ENCODE measurements at regions not wholly inside any gene's neighbourhood (a gene's known extent, or its start where the extent isn't known, plus 50 kb on each side); places are given as distances from the start of the nearest gene placed in this dataset.

DNA sequence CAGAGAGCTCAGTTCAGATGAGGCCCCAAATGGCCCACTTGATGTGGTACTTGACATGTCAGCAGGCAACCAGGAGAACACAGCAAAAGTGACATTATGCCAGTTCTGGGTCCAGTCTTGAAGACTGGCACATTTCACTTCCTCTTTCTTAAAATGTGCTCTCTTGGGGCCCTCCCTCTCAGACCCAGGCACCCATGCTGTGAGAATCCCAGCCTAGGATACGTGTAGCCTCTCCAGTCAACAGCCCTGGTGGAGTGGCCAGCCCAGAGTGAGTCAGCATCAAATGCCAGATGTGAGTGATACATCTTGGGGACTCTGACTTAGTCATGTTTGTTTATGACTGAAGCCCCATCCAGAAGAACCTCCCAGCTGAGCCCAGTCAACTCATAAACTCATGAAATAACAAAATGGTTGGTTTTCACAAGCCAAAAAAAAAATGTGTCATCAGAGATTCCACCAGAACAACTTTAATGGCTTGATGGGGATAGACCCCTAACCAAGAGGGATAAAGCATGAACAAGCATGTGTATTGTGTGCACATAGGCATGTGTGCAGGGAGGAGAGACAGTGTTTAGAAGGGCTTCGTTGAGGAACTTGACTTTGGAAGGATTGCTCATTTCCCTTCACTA, 82.5 kb upstream of the TNRC6C start:
- H3K4me1 Mint-ChIP-seq (ENCODE audit: unreplicated experiment), result no peaks in the 10 kb centered on the region
- no peak for DNase-seq (ENCODE audit: low spot score)
- no peak overlapping the region for H3K27ac Mint-ChIP-seq (ENCODE audit: unreplicated experiment)
- peaks cover 8% of the 10 kb centered on the region for H3K36me3 Mint-ChIP-seq (ENCODE audit: low read depth, unreplicated experiment)
- TF ChIP-seq, protein P1, sequence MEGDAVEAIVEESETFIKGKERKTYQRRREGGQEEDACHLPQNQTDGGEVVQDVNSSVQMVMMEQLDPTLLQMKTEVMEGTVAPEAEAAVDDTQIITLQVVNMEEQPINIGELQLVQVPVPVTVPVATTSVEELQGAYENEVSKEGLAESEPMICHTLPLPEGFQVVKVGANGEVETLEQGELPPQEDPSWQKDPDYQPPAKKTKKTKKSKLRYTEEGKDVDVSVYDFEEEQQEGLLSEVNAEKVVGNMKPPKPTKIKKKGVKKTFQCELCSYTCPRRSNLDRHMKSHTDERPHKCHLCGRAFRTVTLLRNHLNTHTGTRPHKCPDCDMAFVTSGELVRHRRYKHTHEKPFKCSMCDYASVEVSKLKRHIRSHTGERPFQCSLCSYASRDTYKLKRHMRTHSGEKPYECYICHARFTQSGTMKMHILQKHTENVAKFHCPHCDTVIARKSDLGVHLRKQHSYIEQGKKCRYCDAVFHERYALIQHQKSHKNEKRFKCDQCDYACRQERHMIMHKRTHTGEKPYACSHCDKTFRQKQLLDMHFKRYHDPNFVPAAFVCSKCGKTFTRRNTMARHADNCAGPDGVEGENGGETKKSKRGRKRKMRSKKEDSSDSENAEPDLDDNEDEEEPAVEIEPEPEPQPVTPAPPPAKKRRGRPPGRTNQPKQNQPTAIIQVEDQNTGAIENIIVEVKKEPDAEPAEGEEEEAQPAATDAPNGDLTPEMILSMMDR (IDR thresholded peaks at IDR 0.05; ENCODE audit: unreplicated experiment), result no peak
- no peaks in the 10 kb centered on the region for H3K9me3 Mint-ChIP-seq (ENCODE audit: unreplicated experiment)
- no peak overlapping the region for H3K4me3 Mint-ChIP-seq (ENCODE audit: unreplicated experiment)
- peaks cover 4% of the 10 kb centered on the region for H3K27me3 Mint-ChIP-seq (ENCODE audit: unreplicated experiment)

DNA sequence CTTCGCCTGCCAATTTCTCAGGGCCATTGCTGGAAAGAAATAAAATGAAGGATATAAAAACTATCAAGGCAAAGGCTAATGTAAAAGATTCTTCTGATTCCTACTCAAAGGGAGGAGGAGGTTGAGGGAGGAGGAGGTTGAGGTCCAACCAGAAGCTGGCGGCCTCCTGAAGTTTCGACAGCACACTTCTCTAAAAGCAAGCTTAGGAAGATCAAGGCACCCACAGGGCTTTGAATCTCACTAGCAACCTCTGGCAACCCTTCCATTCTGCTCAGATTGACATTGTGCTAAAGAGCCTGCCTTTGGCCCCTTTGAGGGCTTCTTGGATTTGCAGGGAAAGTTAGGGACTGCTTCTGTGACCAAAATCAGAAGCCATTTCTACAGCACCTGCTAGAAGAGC, 81.5 kb upstream of the TNRC6C start:
- TF ChIP-seq, protein P1 (IDR thresholded peaks at IDR 0.05; ENCODE audit: unreplicated experiment), result no peak
- Mint-ChIP-seq H3K27ac (ENCODE audit: unreplicated experiment) (no peak overlapping the region), H3K36me3 (ENCODE audit: low read depth, unreplicated experiment) (peaks cover 8% of the 10 kb centered on the region), H3K27me3 (ENCODE audit: unreplicated experiment) (peaks cover 2% of the 10 kb centered on the region), H3K4me3 (ENCODE audit: unreplicated experiment) (no peak overlapping the region), H3K4me1 (ENCODE audit: unreplicated experiment) (no peaks in the 10 kb centered on the region), H3K9me3 (ENCODE audit: unreplicated experiment) (no peaks in the 10 kb centered on the region)
- no peak for DNase-seq (ENCODE audit: low spot score)

DNA sequence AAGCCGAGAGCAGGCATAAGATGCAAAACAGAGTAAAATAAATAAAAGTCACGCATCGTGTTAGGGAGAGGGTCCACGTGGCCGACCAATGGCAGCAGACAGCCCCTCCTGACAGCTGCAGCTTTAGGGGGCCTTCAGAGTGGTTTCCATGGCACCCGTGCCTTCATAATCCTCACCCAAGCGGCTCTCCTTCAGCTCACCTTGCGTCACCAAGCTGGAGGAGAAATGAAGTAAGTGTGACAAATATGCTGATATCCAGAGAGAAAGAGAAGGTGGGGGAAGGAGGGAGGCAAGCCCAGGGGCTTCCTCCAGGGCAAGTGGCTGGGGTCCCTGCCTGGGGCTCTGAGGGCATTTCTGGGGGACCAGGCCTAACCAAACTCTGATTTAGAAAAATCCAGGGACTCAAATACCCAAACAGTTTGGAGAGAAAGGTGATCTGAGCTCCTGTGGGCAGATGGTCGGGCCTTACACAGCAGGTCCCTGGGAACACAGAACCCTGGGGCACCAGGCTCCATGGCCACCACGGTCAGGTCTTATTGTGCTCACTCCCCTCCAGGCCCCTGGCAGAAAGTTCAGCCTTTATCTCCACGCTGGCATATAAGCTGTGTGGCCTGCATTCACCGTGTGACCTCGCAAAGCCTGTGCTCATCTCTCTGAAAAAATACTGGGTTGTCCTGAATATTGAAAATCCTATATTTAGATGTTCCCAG, 80.7 kb upstream of the TNRC6C start:
- no peak for DNase-seq (ENCODE audit: low spot score)
- TF ChIP-seq, protein P1 (IDR thresholded peaks at IDR 0.05; ENCODE audit: unreplicated experiment), result no peak
- H3K9me3 Mint-ChIP-seq (ENCODE audit: unreplicated experiment), result no peaks in the 10 kb centered on the region
- peaks cover 8% of the 10 kb centered on the region for H3K36me3 Mint-ChIP-seq (ENCODE audit: low read depth, unreplicated experiment)
- no peak overlapping the region for H3K4me3 Mint-ChIP-seq (ENCODE audit: unreplicated experiment)
- H3K4me1 Mint-ChIP-seq (ENCODE audit: unreplicated experiment), result no peaks in the 10 kb centered on the region
- H3K27me3 Mint-ChIP-seq (ENCODE audit: unreplicated experiment), result peaks cover 2% of the 10 kb centered on the region
- no peak overlapping the region for H3K27ac Mint-ChIP-seq (ENCODE audit: unreplicated experiment)

DNA sequence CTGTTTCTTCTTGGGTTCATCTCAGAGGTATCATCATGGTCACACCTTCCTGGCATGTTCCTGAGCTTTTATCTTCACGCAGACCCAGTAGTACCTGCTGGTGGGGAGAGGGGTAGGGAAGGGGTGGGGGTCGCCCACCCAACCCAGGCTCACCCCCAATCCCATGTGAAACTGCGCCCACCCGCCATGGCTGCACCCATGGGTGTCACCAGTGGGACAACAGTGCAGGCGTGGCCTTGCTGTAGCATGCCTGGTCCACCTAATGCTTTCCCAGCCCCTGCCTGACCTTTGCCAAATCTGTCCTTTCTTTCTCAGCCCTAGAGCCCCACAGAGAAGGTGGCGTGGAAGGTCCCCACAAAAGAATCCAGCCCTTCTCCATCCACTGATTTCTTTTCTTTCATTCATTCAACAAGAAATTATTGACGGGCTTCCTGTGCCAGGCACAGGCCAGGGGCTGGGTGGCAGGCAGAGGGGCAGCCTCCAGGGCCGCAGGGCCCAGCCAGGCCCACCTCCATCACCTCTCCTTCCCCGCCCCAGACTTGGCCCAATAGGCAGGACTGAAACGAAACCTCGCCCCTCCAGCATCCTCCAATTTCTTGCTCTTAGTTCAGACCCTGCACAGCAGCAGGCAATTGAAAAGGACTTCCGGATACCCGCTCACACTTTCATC, 79.1 kb upstream of the TNRC6C start:
- Mint-ChIP-seq H3K36me3 (ENCODE audit: low read depth, unreplicated experiment) (peaks cover 8% of the 10 kb centered on the region), H3K9me3 (ENCODE audit: unreplicated experiment) (no peaks in the 10 kb centered on the region), H3K27me3 (ENCODE audit: unreplicated experiment) (peaks cover 2% of the 10 kb centered on the region), H3K4me3 (ENCODE audit: unreplicated experiment) (no peak overlapping the region), H3K4me1 (ENCODE audit: unreplicated experiment) (no peaks in the 10 kb centered on the region), H3K27ac (ENCODE audit: unreplicated experiment) (no peak overlapping the region)
- DNase-seq (ENCODE audit: low spot score), result no peak
- TF ChIP-seq, protein P1 (IDR thresholded peaks at IDR 0.05; ENCODE audit: unreplicated experiment), result no peak

DNA sequence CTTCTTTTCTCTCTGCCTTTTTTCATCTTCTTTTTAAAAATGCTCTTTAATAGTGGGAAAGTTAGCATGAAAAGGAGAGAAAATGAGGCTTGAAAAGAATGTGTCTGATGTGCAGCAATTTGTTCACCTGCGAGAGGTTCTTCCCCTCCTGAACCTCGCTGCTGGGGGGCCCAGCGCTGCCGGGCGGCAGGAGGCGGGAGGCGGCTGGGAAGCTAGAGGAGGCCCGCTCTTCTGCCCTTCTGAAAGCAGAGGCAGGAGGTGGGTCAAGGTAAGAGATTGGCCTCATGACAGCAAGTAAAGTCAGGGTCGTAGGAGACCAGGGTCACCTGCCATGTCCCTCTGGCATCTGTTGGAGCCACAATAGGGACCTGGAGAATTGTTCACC, 78.6 kb upstream of the TNRC6C start:
- no peaks in the 10 kb centered on the region for H3K4me1 Mint-ChIP-seq (ENCODE audit: unreplicated experiment)
- no peak for DNase-seq (ENCODE audit: low spot score)
- no peak overlapping the region for H3K4me3 Mint-ChIP-seq (ENCODE audit: unreplicated experiment)
- H3K36me3 Mint-ChIP-seq (ENCODE audit: low read depth, unreplicated experiment), result peaks cover 8% of the 10 kb centered on the region
- H3K9me3 Mint-ChIP-seq (ENCODE audit: unreplicated experiment), result no peaks in the 10 kb centered on the region
- TF ChIP-seq, protein P1 (IDR thresholded peaks at IDR 0.05; ENCODE audit: unreplicated experiment), result no peak
- H3K27me3 Mint-ChIP-seq (ENCODE audit: unreplicated experiment), result peaks cover 3% of the 10 kb centered on the region
- no peak overlapping the region for H3K27ac Mint-ChIP-seq (ENCODE audit: unreplicated experiment)
